IMR-90 (cell line): ENCODE measurements at regions not wholly inside any gene's neighbourhood (a gene's known extent, or its start where the extent isn't known, plus 50 kb on each side); places are given as distances from the start of the nearest gene placed in this dataset.

Source experiments
- ATAC-seq: fragments of 200-7000 bp; cut with Tn5 transposase; 2 replicates; pipeline ENCODE4 v1.9.1; 2020; ENCODE audit warnings: low read depth, mild to moderate bottlenecking, moderate library complexity
- BruUV-seq: library from RNA; stranded (reverse); fragments of 400-500 nt; replicated peaks from 2 replicates; lab custom pipeline; 2021; lab: Mats Ljungman, UMichigan
- CTCF ChIA-PET: fragments of 300-600 bp; formaldehyde crosslinking; extraction: SDS; loops from one replicate; lab custom pipeline; 2021; ENCODE audit warnings: antibody characterized with exemption; lab: Yijun Ruan, JAX
- POLR2A ChIA-PET: fragments of 300-600 bp; sonication (Branson Sonifier 250); formaldehyde crosslinking; loops from one replicate; lab custom pipeline; 2022; ENCODE audit warnings: antibody characterized with exemption; ENCODE audit not compliant: unreplicated experiment; lab: Charles Lee
- DNase-seq: peaks from one replicate; pipeline ENCODE4 v3.0.0; 2013
- H2AFZ ChIP-seq: replicated peaks from 2 replicates; pipeline ENCODE3; 2013; ENCODE audit warnings: low read length, mild to moderate bottlenecking; ENCODE audit not compliant: poor library complexity
- H2AK5ac ChIP-seq: 2 replicates; pipeline ENCODE4 v1.6.1; 2013; ENCODE audit warnings: low read depth, low read length, inconsistent platforms
- H2AK9ac ChIP-seq: replicated peaks from 2 replicates; pipeline ENCODE3; 2013; ENCODE audit warnings: mild to moderate bottlenecking, low read depth, low read length, moderate library complexity; ENCODE audit not compliant: poor library complexity
- H2BK120ac ChIP-seq: 2 replicates; pipeline ENCODE4 v1.6.1; 2013; ENCODE audit warnings: low read depth, low read length, inconsistent platforms
- H2BK15ac ChIP-seq: 3 replicates; pipeline ENCODE4 v1.6.1; 2013; ENCODE audit warnings: low read depth, low read length, inconsistent platforms
- H2BK20ac ChIP-seq: 2 replicates; pipeline ENCODE4 v1.6.1; 2013; ENCODE audit warnings: low read depth, mild to moderate bottlenecking, inconsistent platforms, low read length, moderate library complexity
- H2BK5ac ChIP-seq: 2 replicates; pipeline ENCODE4 v1.6.1; 2013; ENCODE audit warnings: mild to moderate bottlenecking, low read depth, low read length, inconsistent platforms; ENCODE audit not compliant: poor library complexity, severe bottlenecking
- H3K14ac ChIP-seq: replicated peaks from 2 replicates; pipeline ENCODE4 v1.6.1; 2013; ENCODE audit warnings: low read depth, low read length, inconsistent platforms
- H3K18ac ChIP-seq: 2 replicates; pipeline ENCODE4 v1.6.1; 2013; ENCODE audit warnings: low read depth, low read length, control low read depth
- H3K23ac ChIP-seq: 2 replicates; pipeline ENCODE4 v1.6.1; 2013; ENCODE audit warnings: low read depth, low read length, inconsistent platforms
- H3K27ac ChIP-seq: 2 replicates; pipeline ENCODE4 v1.5.1; 2013; ENCODE audit warnings: mild to moderate bottlenecking, control low read depth, low read length; ENCODE audit not compliant: insufficient read depth
- H3K27me3 ChIP-seq: 2 replicates; pipeline ENCODE4 v1.6.1; 2013; ENCODE audit warnings: low read length; ENCODE audit not compliant: control insufficient read depth, insufficient read depth
- H3K36me3 ChIP-seq: 2 replicates; pipeline ENCODE4 v1.6.1; 2013; ENCODE audit warnings: low read length, mixed read lengths; ENCODE audit not compliant: control insufficient read depth, insufficient read depth
- H3K4ac ChIP-seq: 2 replicates; pipeline ENCODE4 v1.6.1; 2013; ENCODE audit warnings: low read depth, low read length, inconsistent platforms
- H3K4me1 ChIP-seq: 2 replicates; pipeline ENCODE4 v1.6.1; 2013; ENCODE audit warnings: low read length, mixed read lengths; ENCODE audit not compliant: control insufficient read depth, insufficient read depth
- H3K4me2 ChIP-seq: 2 replicates; pipeline ENCODE4 v1.6.1; 2013; ENCODE audit warnings: low read depth, mild to moderate bottlenecking, control low read depth, low read length, moderate library complexity
- H3K4me3 ChIP-seq: 2 replicates; pipeline ENCODE4 v1.5.1; 2013; ENCODE audit warnings: low read depth, mild to moderate bottlenecking, control low read depth, low read length, moderate library complexity; ENCODE audit not compliant: insufficient read depth
- H3K56ac ChIP-seq: 2 replicates; pipeline ENCODE4 v1.6.1; 2013; ENCODE audit warnings: low read length, inconsistent platforms; ENCODE audit not compliant: insufficient read depth; ENCODE audit errors: extremely low read depth
- H3K79me1 ChIP-seq, 2 experiments: 2 replicates each; pipeline ENCODE4 v1.6.1; 2013; ENCODE audit warnings: low read length in 2 of 2, inconsistent platforms in 1 of 2, low read depth in 1 of 2
- H3K9ac ChIP-seq: 2 replicates; pipeline ENCODE4 v1.6.1; 2013; ENCODE audit warnings: low read depth, low read length, control low read depth
- H3K9me1 ChIP-seq: 2 replicates; pipeline ENCODE4 v1.6.1; 2013; ENCODE audit warnings: low read length, inconsistent platforms; ENCODE audit not compliant: insufficient read depth
- H3K9me3 ChIP-seq: 2 replicates; pipeline ENCODE4 v1.6.1; 2013; ENCODE audit warnings: low read length; ENCODE audit not compliant: control insufficient read depth, insufficient read depth
- H4K20me1 ChIP-seq: 2 replicates; pipeline ENCODE4 v1.6.1; 2013; ENCODE audit warnings: low read length, inconsistent platforms; ENCODE audit not compliant: insufficient read depth
- H4K5ac ChIP-seq: 2 replicates; pipeline ENCODE4 v1.6.1; 2013; ENCODE audit warnings: mild to moderate bottlenecking, low read depth, low read length, control low read depth
- H4K8ac ChIP-seq, 2 experiments: 2 replicates each; pipeline ENCODE4 v1.6.1; 2013; ENCODE audit warnings: low read depth in 2 of 2, low read length in 2 of 2, control low read depth in 1 of 2, inconsistent platforms in 1 of 2
- H4K91ac ChIP-seq: 2 replicates; pipeline ENCODE4 v1.6.1; 2013; ENCODE audit warnings: low read depth, low read length, inconsistent platforms; ENCODE audit not compliant: insufficient read depth
- POLR2A ChIP-seq: IDR thresholded peaks from 2 replicates; pipeline ENCODE4 v1.6.1; 2012; ENCODE audit warnings: mild to moderate bottlenecking, low read depth, low read length
- RCOR1 ChIP-seq: IDR thresholded peaks from 2 replicates; pipeline ENCODE4 v1.6.1; 2012; ENCODE audit warnings: mild to moderate bottlenecking, low read length, improper control_type of control experiment; ENCODE audit not compliant: insufficient replicate concordance
- WGBS, 2 experiments: methylation state at CpG; one replicate each; pipeline versions ENCODE4 v1.1.5 to v1.1.7; 2013; ENCODE audit warnings: missing lambda C conversion rate in 2 of 2; ENCODE audit not compliant: insufficient read length in 1 of 2; ENCODE audit errors: extremely low coverage in 2 of 2; 5-methylcytosine and 5-hydroxymethylcytosine counted together
- dilution Hi-C: fragments of 300-500 bp; cut with HindIII; formaldehyde crosslinking; loops from one replicate; pipeline ENCODE4 v1.14.3; 2018; ENCODE audit warnings: low sequenced_read_pairs; ENCODE audit not compliant: unreplicated experiment
- in situ Hi-C: fragments of 300-500 bp; cut with MboI; formaldehyde crosslinking; loops from 3 replicates; pipeline ENCODE4 v1.14.3; 2019; ENCODE audit warnings: low sequenced_read_pairs, inconsistent platforms, mixed read lengths
- intact Hi-C: fragments of 100-400 bp; cut with micrococcal nuclease; formaldehyde crosslinking; loops from 2 replicates; pipeline ENCODE4 v1.10.0; 2022

- H3K27me3 ChIP-seq = no peaks in the 10 kb centered on the region
- peak overlapping the region; percentile 99 for H3K4ac ChIP-seq
- no peak overlapping the region for H3K4me2 ChIP-seq
- peak overlapping the region; percentile 99 for H2BK120ac ChIP-seq
- peaks cover 0 to 45% of the 10 kb centered on the region in 2 experiments; a peak in 2 of 4 replicates for H3K79me1 ChIP-seq
- no peaks in the 10 kb centered on the region for H3K9me3 ChIP-seq
- H2BK5ac ChIP-seq = peak overlapping the region; percentile 64
- H3K18ac ChIP-seq = peak overlapping the region; percentile 75
- no TSS peak for BruUV-seq
- H4K8ac ChIP-seq = peak overlapping the region; percentile 14 to 86; a peak in 3 of 4 replicates
- in situ Hi-C loops = loop anchor here (25.0 kb wide), 1 partner anchor 415 kb away; the partner anchor contains the start of genes CDC20B and GPX8
- WGBS, 2 experiments = 93 to 100% methylated on average over 5 to 10 of the region's 10 CpGs
- peak overlapping the region; percentile 35; the same call in 1 of the 2 replicates for H3K23ac ChIP-seq
- H3K9me1 ChIP-seq = peaks cover 35% of the 10 kb centered on the region
- no peaks in the 10 kb centered on the region for H4K20me1 ChIP-seq
- H2BK20ac ChIP-seq = peak overlapping the region; percentile 100
- ChIA-PET CTCF (no interaction called here), POLR2A (no interaction called here)
- H2AK9ac ChIP-seq = peak overlapping the region; percentile 38
- no peak overlapping the region for H3K56ac ChIP-seq
- dilution Hi-C loops = no loop called here
- no peaks in the 10 kb centered on the region for H3K36me3 ChIP-seq
- TF ChIP-seq RCOR1 (no peak), POLR2A (no peak)
- ATAC-seq (no peak), DNase-seq (no peak)
- peak overlapping the region; percentile 30; the same call in 1 of the 2 replicates for H3K27ac ChIP-seq
- H4K5ac ChIP-seq = peak overlapping the region; percentile 72
- peaks cover 28% of the 10 kb centered on the region for H3K4me1 ChIP-seq
- H2AFZ ChIP-seq = peak overlapping the region; percentile 18
- H2AK5ac ChIP-seq = peak overlapping the region; percentile 100
- no peak overlapping the region for H3K4me3 ChIP-seq
- intact Hi-C loops = no loop called here
- peak overlapping the region; percentile 97 for H2BK15ac ChIP-seq
- H4K91ac ChIP-seq = peak overlapping the region; percentile 99
- peak overlapping the region; percentile 85 for H3K14ac ChIP-seq
- no peak overlapping the region for H3K9ac ChIP-seq
Measured at GRCh38 chr5:54746777-54747398, 229.3 kb downstream of the SNX18 start.
